Subcutaneous abdominal adipose tissue (tissue), 5 donors: ENCODE measurements at regions not wholly inside any gene's neighbourhood (a gene's known extent, or its start where the extent isn't known, plus 50 kb on each side); places are given as distances from the start of the nearest gene placed in this dataset.
"Not testable (repeated sequence)": the region's sequence is repeated elsewhere in the genome, so short reads cannot be mapped to it uniquely, and the experiment has no call there.

Experiments
- H3K27ac ChIP-seq: one replicate; pipeline ENCODE4 v1.7.0; 2013; ENCODE audit warnings: low read depth, mild to moderate bottlenecking, inconsistent platforms, low read length, moderate library complexity
- H3K27me3 ChIP-seq, 5 donors: one replicate each; pipeline ENCODE4 v1.7.0; 2013; ENCODE audit warnings: low read length in 5 of 5, inconsistent platforms in 1 of 5; ENCODE audit not compliant: control insufficient read depth in 5 of 5, insufficient read depth in 4 of 5
- H3K36me3 ChIP-seq, 5 donors: one replicate each; pipeline ENCODE4 v1.7.0; 2013; ENCODE audit warnings: low read length in 5 of 5; ENCODE audit not compliant: control insufficient read depth in 5 of 5, insufficient read depth in 5 of 5
- H3K4me1 ChIP-seq, 5 donors: one replicate each; pipeline ENCODE4 v1.7.0; 2013; ENCODE audit warnings: low read length in 5 of 5, mild to moderate bottlenecking in 3 of 5, moderate library complexity in 1 of 5; ENCODE audit not compliant: control insufficient read depth in 5 of 5, insufficient read depth in 5 of 5
- H3K4me3 ChIP-seq, 5 donors: one replicate each; pipeline ENCODE4 v1.7.0; 2013; ENCODE audit warnings: low read length in 5 of 5, low read depth in 1 of 5
- H3K9ac ChIP-seq, 5 donors: one replicate each; pipeline ENCODE4 v1.7.0; 2013; ENCODE audit warnings: low read length in 5 of 5, mild to moderate bottlenecking in 4 of 5, moderate library complexity in 3 of 5
- H3K9me3 ChIP-seq, 5 donors: one replicate each; pipeline ENCODE4 v1.7.0; 2013; ENCODE audit warnings: low read length in 5 of 5; ENCODE audit not compliant: control insufficient read depth in 5 of 5
- donor health status: healthy.
- donor health status: healthy.
- donor health status: healthy.
- donor health status: healthy.
- donor health status: healthy.

DNA sequence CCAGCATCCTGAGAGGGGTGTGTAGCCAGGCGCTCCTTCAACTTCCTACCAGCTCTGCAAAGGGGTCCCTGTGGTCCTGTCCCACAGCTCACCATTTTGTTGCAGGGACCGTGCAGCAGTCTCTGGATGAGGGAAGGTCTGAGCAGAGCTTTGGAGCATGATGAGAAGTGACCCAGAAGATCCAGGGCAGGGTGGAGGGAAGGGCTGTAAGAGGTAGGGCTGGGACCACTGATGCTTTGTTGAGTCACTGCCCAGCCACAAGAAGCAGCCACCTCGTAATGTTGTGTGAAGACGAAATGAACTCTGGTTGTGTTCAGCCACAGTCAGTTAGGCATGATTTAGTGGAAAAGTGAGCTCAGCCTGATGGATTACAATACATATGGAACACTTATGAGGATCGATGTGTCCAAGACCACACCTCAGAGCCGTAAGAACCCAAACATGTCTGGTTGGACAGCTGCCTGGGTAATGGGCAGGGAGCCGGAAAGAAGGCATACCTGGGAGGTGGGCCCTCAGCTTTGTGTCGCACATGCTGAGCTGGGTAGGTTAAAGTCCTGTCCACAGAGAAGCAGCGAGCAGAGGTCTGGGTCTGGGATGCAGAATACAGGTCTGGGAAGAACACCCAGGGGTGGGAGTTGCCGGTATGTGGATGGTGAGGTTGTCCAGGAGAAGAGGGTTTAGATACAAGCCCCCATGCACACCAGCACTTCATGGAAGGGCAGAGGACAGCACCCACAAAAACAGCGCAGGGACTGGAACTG is 250.1 kb downstream of the GADD45G start:
- Histone ChIP-seq H3K27me3 (peaks cover 0 to under 1% (median 0%) of the 10 kb centered on the region in 5 donors), H3K4me3 (no peak overlapping the region), H3K27ac (no peak overlapping the region), H3K9me3 (peaks cover 0 to 7% (median 0%) of the 10 kb centered on the region in 5 donors), H3K9ac (no peak overlapping the region), H3K4me1 (peaks cover 0 to 10% (median 2%) of the 10 kb centered on the region in 5 donors), H3K36me3 (no peaks in the 10 kb centered on the region)

- not testable (repeated sequence) for H3K27me3 ChIP-seq, H3K4me3 ChIP-seq, H3K27ac ChIP-seq, H3K4me1 ChIP-seq, H3K36me3 ChIP-seq, H3K9me3 ChIP-seq, H3K9ac ChIP-seq
Observed at GRCh38 chr9:89856296-89856695, 251.5 kb downstream of the GADD45G start.

DNA sequence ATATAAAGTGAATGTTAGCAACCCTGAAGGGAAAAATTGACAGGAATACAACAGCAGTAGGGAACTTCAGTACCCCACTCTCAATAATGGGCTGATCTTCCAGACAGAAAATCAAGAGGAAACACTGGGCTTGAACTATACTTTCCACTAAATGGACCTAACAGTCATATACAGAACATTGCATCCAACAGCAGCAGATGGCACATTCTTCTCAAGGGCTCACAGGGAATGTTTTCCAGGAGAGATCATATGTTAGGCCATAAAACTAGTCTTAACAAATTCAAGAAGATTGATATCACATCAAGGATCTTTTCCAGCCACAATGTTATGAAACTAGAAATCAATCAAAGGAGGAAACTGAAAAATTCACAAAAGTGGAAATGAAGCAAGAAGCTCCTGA is 252.1 kb downstream of the GADD45G start:
- not testable (repeated sequence) for H3K4me3 ChIP-seq, H3K36me3 ChIP-seq, H3K9me3 ChIP-seq, H3K4me1 ChIP-seq, H3K27ac ChIP-seq, H3K9ac ChIP-seq, H3K27me3 ChIP-seq

DNA sequence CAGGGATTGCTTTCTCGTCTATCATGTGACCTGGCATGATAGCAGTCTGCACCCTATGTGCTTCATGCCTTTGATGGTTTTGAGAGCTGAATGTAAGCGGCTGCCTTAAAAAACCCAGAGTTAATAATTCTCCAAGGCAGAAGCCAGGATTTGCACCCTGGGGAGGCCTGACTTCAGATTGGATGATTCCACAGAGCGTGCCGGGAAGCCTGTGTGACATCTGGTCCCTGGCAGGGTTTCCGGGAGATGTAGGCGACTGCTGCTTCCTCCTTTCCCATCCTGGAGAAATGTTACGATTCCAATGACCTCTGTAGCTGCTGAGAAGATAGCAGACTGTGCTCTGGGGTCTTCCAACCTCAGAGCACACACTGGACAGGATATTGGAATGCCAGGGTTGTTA is 255.0 kb downstream of the GADD45G start:
- H3K9me3 ChIP-seq, H3K27me3 ChIP-seq, H3K9ac ChIP-seq, H3K4me3 ChIP-seq, H3K36me3 ChIP-seq, H3K27ac ChIP-seq, H3K4me1 ChIP-seq: not testable (repeated sequence)

- not testable (repeated sequence) for H3K4me3 ChIP-seq, H3K27ac ChIP-seq, H3K27me3 ChIP-seq, H3K9me3 ChIP-seq, H3K36me3 ChIP-seq, H3K9ac ChIP-seq
- H3K4me1 ChIP-seq: peaks cover 0 to 12% (median 7%) of the 10 kb centered on the region in 5 donors
Observed at GRCh38 chr9:89861371-89861770, 256.6 kb downstream of the GADD45G start.

DNA sequence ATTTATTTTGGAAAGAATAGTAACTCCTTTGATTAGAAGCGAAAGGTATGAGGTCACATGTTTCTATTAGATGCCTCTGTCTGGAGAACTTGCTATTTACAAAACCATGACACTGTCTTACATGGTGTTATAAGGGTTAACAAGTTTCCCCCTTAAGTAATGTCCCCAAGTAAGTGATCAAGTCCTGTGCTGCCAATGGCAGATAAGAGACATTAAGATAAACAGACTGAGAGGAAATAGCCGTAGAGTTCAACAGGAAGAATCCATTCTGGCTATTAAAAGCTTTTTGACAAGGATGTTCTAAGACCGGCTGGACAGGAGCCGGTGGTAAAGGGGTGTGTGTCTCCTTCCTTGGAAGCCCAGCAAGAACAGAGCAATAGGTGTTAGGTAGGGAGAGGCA is 257.5 kb downstream of the GADD45G start:
- no peak overlapping the region for H3K27ac ChIP-seq
- H3K9me3 ChIP-seq: peaks cover 0 to 7% (median 0%) of the 10 kb centered on the region in 5 donors
- no peak overlapping the region for H3K9ac ChIP-seq
- H3K27me3 ChIP-seq: peaks cover 0 to 2% (median 0%) of the 10 kb centered on the region in 5 donors
- no peaks in the 10 kb centered on the region for H3K36me3 ChIP-seq
- H3K4me1 ChIP-seq: peaks cover 0 to 12% (median 7%) of the 10 kb centered on the region in 5 donors
- H3K4me3 ChIP-seq: no peak overlapping the region

GRCh38 chr9:89863141-89863540 is 258.3 kb downstream of the GADD45G start:
- Histone ChIP-seq H3K4me1 (peaks cover 0 to 12% (median 7%) of the 10 kb centered on the region in 5 donors), H3K9me3 (peaks cover 0 to 6% (median 0%) of the 10 kb centered on the region in 5 donors), H3K4me3 (no peak overlapping the region), H3K27me3 (peaks cover 0 to 2% (median 0%) of the 10 kb centered on the region in 5 donors), H3K36me3 (no peaks in the 10 kb centered on the region), H3K9ac (no peak overlapping the region), H3K27ac (no peak overlapping the region)

DNA sequence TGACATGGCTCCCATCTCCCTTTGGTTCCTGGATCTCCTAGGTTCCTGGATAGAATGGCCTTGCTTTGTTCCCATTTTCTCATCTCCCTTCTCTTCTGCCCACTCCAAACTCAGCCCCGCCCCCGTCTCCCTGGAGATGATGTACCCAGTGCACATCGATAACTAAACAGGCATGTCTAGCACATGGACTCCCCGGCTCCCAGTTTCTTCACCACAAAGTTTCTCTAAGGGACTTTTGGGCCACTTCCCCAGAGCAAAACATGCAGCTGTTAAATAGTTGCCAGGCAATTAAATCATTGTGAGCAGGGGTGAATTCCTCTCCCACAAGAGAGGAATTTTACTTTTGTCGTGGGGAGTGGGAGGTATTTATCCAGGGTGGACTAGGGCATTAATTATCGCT is 259.0 kb downstream of the GADD45G start:
- Histone ChIP-seq H3K36me3 (no peaks in the 10 kb centered on the region), H3K9me3 (no peaks in the 10 kb centered on the region), H3K9ac (no peak overlapping the region), H3K27ac (no peak overlapping the region), H3K4me3 (no peak overlapping the region), H3K4me1 (peaks cover 0 to 12% (median 7%) of the 10 kb centered on the region in 5 donors), H3K27me3 (peaks cover 0 to 2% (median 0%) of the 10 kb centered on the region in 5 donors)

DNA sequence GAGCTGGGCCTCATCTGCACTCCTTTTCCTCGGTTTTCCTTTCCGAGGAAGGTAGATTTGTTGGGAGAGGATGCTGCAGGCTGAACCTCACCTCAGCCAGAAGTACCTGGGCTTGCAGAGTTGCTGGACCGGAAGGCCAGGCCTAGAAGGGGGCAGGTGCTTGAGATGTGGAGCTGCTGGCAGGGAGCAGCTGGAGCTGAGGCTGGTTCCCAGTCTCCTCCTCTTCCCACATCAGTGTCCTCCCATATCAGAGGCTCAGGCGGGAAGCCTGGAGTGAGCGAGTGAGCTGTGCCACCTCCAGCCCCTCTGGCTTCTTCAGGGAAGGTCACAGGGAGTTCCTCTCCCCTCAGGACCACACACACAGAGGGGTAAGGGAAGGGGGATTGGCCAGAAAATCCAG is 259.4 kb downstream of the GADD45G start:
- Histone ChIP-seq H3K27ac (no peak overlapping the region), H3K9ac (no peak overlapping the region), H3K36me3 (no peaks in the 10 kb centered on the region), H3K9me3 (no peaks in the 10 kb centered on the region), H3K4me1 (peaks cover 0 to 12% (median 7%) of the 10 kb centered on the region in 5 donors), H3K4me3 (no peak overlapping the region), H3K27me3 (peaks cover 0 to 2% (median 0%) of the 10 kb centered on the region in 5 donors)

- no peak overlapping the region for H3K4me3 ChIP-seq
- no peaks in the 10 kb centered on the region for H3K36me3 ChIP-seq
- no peak overlapping the region for H3K27ac ChIP-seq
- H3K27me3 ChIP-seq: peaks cover 0 to 2% (median 0%) of the 10 kb centered on the region in 5 donors
- no peaks in the 10 kb centered on the region for H3K9me3 ChIP-seq
- peaks cover 0 to 12% (median 7%) of the 10 kb centered on the region in 5 donors for H3K4me1 ChIP-seq
- no peak overlapping the region for H3K9ac ChIP-seq
Observed at GRCh38 chr9:89864731-89865130, 259.9 kb downstream of the GADD45G start.
